ENCODE measurements at regions not wholly inside any gene's neighbourhood (a gene's known extent, or its start where the extent isn't known, plus 50 kb on each side); places are given as distances from the start of the nearest gene placed in this dataset.

DNA sequence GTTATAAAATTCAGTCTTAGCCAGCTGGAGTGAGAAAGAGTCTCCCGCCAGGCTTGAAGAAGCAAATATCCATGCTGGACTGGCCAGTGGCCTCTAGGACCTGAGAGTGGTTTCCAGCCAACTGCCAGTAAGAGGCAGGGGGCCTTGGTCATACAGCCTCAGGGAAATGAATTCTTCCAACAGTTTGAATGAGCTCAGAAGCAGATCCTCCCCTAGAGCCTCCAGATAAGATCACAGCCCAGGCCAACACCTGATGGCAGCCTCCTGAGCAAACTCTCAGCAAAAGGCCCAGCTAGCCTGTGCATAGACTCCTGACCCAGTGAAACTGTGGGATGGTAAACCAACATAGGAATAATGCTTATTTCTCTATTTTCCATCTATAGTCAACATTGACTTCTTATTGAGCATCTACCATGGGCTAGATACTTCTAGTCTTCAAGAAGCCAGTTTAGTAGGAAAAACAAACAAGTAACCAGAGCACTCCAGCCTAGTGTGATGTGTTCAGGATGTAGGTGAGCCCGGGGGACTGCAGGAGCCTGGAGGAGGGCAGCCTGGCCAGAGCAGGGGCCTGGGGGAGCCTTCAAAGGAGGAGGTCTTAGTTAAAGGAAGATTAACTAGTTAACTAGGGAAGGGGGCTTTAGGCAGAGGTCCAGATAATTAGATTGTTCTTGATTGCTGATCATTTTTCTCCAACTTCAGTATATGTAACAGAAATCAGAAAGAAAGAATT, 115.4 kb upstream of the ADO start:
- CTCF ChIA-PET: interaction anchor here (1.0 to 1.1 kb wide), 2 partner anchors 79 to 129 kb away, joined by 3 read pairs; no protein-coding TSS in a partner anchor
- H3K4me3 ChIP-seq (replicated peaks in 1 of 3; ENCODE audit: insufficient read depth in 1 of 3, low read depth in 1 of 3, low read length in 3 of 3): no peak overlapping the region
- no peaks in the 10 kb centered on the region for H3K36me3 ChIP-seq (ENCODE audit: control insufficient read depth in 2 of 2, extremely low read depth in 1 of 2, insufficient read depth in 2 of 2, low read length in 2 of 2)
- no peaks in the 10 kb centered on the region for H3K9me3 ChIP-seq (replicated peaks; ENCODE audit: control insufficient read depth, insufficient read depth, low read length)
- no peaks in the 10 kb centered on the region for H3K79me2 ChIP-seq (ENCODE audit: control insufficient read depth, insufficient read depth, low read length)
- peaks cover 22% of the 10 kb centered on the region for H3K4me1 ChIP-seq (ENCODE audit: control insufficient read depth, extremely low read depth, insufficient read depth, low read length)
- H3K4me2 ChIP-seq (ENCODE audit: insufficient read depth, low read length): peak overlapping the region; percentile 41
- TF ChIP-seq POLR2A (IDR thresholded peaks at IDR 0.05; ENCODE audit: low read depth, low read length) (no peak), FOS (IDR thresholded peaks at IDR 0.05; ENCODE audit: borderline replicate concordance, insufficient read depth, low read length) (no peak), JUN (IDR thresholded peaks at IDR 0.05; ENCODE audit: borderline replicate concordance, insufficient read depth, insufficient read length, low read depth) (no peak), EZH2 (IDR thresholded peaks at IDR 0.05; ENCODE audit: borderline replicate concordance, low read depth, low read length, severe bottlenecking) (no peak), GATA2 (IDR thresholded peaks at IDR 0.05; ENCODE audit: insufficient read depth, insufficient read length, low read depth, low read length) (no peak), POLR2AphosphoS5 (IDR thresholded peaks at IDR 0.05; ENCODE audit: insufficient read depth, low read depth, low read length) (no peak), MYC (IDR thresholded peaks at IDR 0.05; ENCODE audit: low read depth, low read length) (no peak)
- TF ChIP-seq, protein P1, sequence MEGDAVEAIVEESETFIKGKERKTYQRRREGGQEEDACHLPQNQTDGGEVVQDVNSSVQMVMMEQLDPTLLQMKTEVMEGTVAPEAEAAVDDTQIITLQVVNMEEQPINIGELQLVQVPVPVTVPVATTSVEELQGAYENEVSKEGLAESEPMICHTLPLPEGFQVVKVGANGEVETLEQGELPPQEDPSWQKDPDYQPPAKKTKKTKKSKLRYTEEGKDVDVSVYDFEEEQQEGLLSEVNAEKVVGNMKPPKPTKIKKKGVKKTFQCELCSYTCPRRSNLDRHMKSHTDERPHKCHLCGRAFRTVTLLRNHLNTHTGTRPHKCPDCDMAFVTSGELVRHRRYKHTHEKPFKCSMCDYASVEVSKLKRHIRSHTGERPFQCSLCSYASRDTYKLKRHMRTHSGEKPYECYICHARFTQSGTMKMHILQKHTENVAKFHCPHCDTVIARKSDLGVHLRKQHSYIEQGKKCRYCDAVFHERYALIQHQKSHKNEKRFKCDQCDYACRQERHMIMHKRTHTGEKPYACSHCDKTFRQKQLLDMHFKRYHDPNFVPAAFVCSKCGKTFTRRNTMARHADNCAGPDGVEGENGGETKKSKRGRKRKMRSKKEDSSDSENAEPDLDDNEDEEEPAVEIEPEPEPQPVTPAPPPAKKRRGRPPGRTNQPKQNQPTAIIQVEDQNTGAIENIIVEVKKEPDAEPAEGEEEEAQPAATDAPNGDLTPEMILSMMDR (IDR thresholded peaks at IDR 0.05; ENCODE audit: extremely low read depth in 1 of 2, insufficient read depth in 1 of 2, low read depth in 1 of 2, low read length in 2 of 2): no peak
- TF ChIP-seq, protein P2, sequence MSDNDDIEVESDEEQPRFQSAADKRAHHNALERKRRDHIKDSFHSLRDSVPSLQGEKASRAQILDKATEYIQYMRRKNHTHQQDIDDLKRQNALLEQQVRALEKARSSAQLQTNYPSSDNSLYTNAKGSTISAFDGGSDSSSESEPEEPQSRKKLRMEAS (IDR thresholded peaks at IDR 0.05; ENCODE audit: insufficient read depth, insufficient read length): no peak
- H3K9ac ChIP-seq (replicated peaks; ENCODE audit: extremely low read depth, insufficient read depth, low read length): no peak overlapping the region
- dilution Hi-C loops (cut with MboI; ENCODE audit: extremely low pct_ligation_motif_present, low sequenced_read_pairs) (no loop called here), intact Hi-C loops (cut with micrococcal nuclease) (loop anchor here (1.0 to 5.0 kb wide), 2 partner anchors 115 to 128 kb away; partner anchors contain the start of genes ADO and EGR2)
- FAIRE-seq (no peak), DNase-seq (ENCODE audit: low read depth, low spot score) (no peak)
- no TSS peak for BruUV-seq (replicated peaks)
- H3K27ac ChIP-seq (ENCODE audit: insufficient read depth, low read depth, low read length): no peak overlapping the region
- no peaks in the 10 kb centered on the region for H3K9me1 ChIP-seq (replicated peaks; ENCODE audit: control insufficient read depth, extremely low read depth, insufficient read depth, low read length)
- H2AFZ ChIP-seq (ENCODE audit: low read depth, low read length): no peak overlapping the region
- no peaks in the 10 kb centered on the region for H3K27me3 ChIP-seq (ENCODE audit: control insufficient read depth in 2 of 2, insufficient read depth in 2 of 2, low read length in 2 of 2)
- POLR2A ChIA-PET: no interaction called here
- H4K20me1 ChIP-seq (replicated peaks; ENCODE audit: control insufficient read depth, extremely low read depth, insufficient read depth, low read length): no peaks in the 10 kb centered on the region
